ENCODE measurements at regions not wholly inside any gene's neighbourhood (a gene's known extent, or its start where the extent isn't known, plus 50 kb on each side); places are given as distances from the start of the nearest gene placed in this dataset.

GRCh38 chr15:98529205-98530145 lies 118.9 kb upstream of the IGF1R start:
- DNase-seq (ENCODE audit: low read depth, low spot score), result no peak
- Mint-ChIP-seq H3K4me3 (no peak overlapping the region), H3K36me3 (ENCODE audit: low read depth) (no peaks in the 10 kb centered on the region), H3K27ac (ENCODE audit: unreplicated experiment) (no peak overlapping the region), H3K4me1 (peaks cover 4% of the 10 kb centered on the region), H3K9me3 (no peaks in the 10 kb centered on the region), H3K27me3 (ENCODE audit: low read depth) (peaks cover 13% of the 10 kb centered on the region)
- TF ChIP-seq CTCF (conservative IDR thresholded peaks at IDR 0.05), result no peak

- Mint-ChIP-seq H3K27me3 (ENCODE audit: low read depth) (peaks cover 13% of the 10 kb centered on the region), H3K4me3 (no peak overlapping the region), H3K36me3 (ENCODE audit: low read depth) (no peaks in the 10 kb centered on the region), H3K9me3 (no peaks in the 10 kb centered on the region), H3K4me1 (no peaks in the 10 kb centered on the region), H3K27ac (ENCODE audit: unreplicated experiment) (no peak overlapping the region)
- TF ChIP-seq CTCF (conservative IDR thresholded peaks at IDR 0.05), result no peak
- no peak for DNase-seq (ENCODE audit: low read depth, low spot score)
Measured at GRCh38 chr15:98530570-98530969, 117.8 kb upstream of the IGF1R start.

- H3K4me1 Mint-ChIP-seq, result no peaks in the 10 kb centered on the region
- no peak overlapping the region for H3K27ac Mint-ChIP-seq (ENCODE audit: unreplicated experiment)
- peaks cover 13% of the 10 kb centered on the region for H3K27me3 Mint-ChIP-seq (ENCODE audit: low read depth)
- no peak for DNase-seq (ENCODE audit: low read depth, low spot score)
- no peak for TF ChIP-seq CTCF (conservative IDR thresholded peaks at IDR 0.05)
- no peak overlapping the region for H3K4me3 Mint-ChIP-seq
- H3K36me3 Mint-ChIP-seq (ENCODE audit: low read depth), result no peaks in the 10 kb centered on the region
- no peaks in the 10 kb centered on the region for H3K9me3 Mint-ChIP-seq
Measured at GRCh38 chr15:98532063-98532462, 116.3 kb upstream of the IGF1R start.

GRCh38 chr15:98536976-98537375 lies 111.4 kb upstream of the IGF1R start:
- H3K27ac Mint-ChIP-seq (ENCODE audit: unreplicated experiment), result no peak overlapping the region
- H3K36me3 Mint-ChIP-seq (ENCODE audit: low read depth), result no peaks in the 10 kb centered on the region
- H3K4me3 Mint-ChIP-seq, result no peak overlapping the region
- no peak for DNase-seq (ENCODE audit: low read depth, low spot score)
- no peak for TF ChIP-seq CTCF (conservative IDR thresholded peaks at IDR 0.05)
- H3K9me3 Mint-ChIP-seq, result no peaks in the 10 kb centered on the region
- no peaks in the 10 kb centered on the region for H3K4me1 Mint-ChIP-seq
- peaks cover 23% of the 10 kb centered on the region for H3K27me3 Mint-ChIP-seq (ENCODE audit: low read depth)

GRCh38 chr15:98537516-98538060 lies 110.8 kb upstream of the IGF1R start:
- Mint-ChIP-seq H3K4me1 (no peaks in the 10 kb centered on the region), H3K27ac (ENCODE audit: unreplicated experiment) (no peak overlapping the region), H3K4me3 (no peak overlapping the region), H3K27me3 (ENCODE audit: low read depth) (peaks cover 23% of the 10 kb centered on the region), H3K36me3 (ENCODE audit: low read depth) (no peaks in the 10 kb centered on the region), H3K9me3 (no peaks in the 10 kb centered on the region)
- TF ChIP-seq CTCF (conservative IDR thresholded peaks at IDR 0.05), result no peak
- DNase-seq (ENCODE audit: low read depth, low spot score), result no peak
